SK-N-SH treated with all-trans-retinoic acid at 6 μM for 48 hours (cell line): ENCODE measurements at regions not wholly inside any gene's neighbourhood (a gene's known extent, or its start where the extent isn't known, plus 50 kb on each side); places are given as distances from the start of the nearest gene placed in this dataset.

Experiments used
- ATAC-seq: fragments of 200-7000 bp; cut with Tn5 transposase; 3 replicates; pipeline ENCODE4 v1.9.1; 2020; ENCODE audit warnings: mild to moderate bottlenecking, moderate library complexity
- ARNTL ChIP-seq: fragments of 450-650 bp; formaldehyde crosslinking; IDR thresholded peaks from 2 replicates; pipeline ENCODE4 v1.5.0; 2020; ENCODE audit warnings: low read depth, mild to moderate bottlenecking, moderate library complexity, borderline replicate concordance
- BACH2 ChIP-seq: fragments of 250-450 bp; sonication (Bioruptor Pico); IDR thresholded peaks from 2 replicates; pipeline ENCODE4 v1.9.0; 2021; ENCODE audit warnings: mild to moderate bottlenecking, borderline replicate concordance
- CREB5 ChIP-seq: fragments of 250-450 bp; sonication (Bioruptor Pico); IDR thresholded peaks from 2 replicates; pipeline ENCODE4 v1.5.1; 2020; ENCODE audit warnings: low read depth, mild to moderate bottlenecking, moderate library complexity
- CSDC2 ChIP-seq: fragments of 250-450 bp; sonication (Bioruptor Pico); IDR thresholded peaks from 2 replicates; pipeline ENCODE4 v1.5.0; 2020; ENCODE audit warnings: mild to moderate bottlenecking, moderate library complexity
- CSRNP3 ChIP-seq: fragments of 250-450 bp; sonication (Bioruptor Pico); IDR thresholded peaks from 2 replicates; pipeline ENCODE4 v1.5.1; 2021; ENCODE audit warnings: mild to moderate bottlenecking, moderate library complexity
- ESRRG ChIP-seq: fragments of 250-450 bp; sonication (Bioruptor Pico); IDR thresholded peaks from 2 replicates; pipeline ENCODE4 v1.6.1; 2021; ENCODE audit warnings: mild to moderate bottlenecking
- GLIS3 ChIP-seq: fragments of 250-450 bp; sonication (Bioruptor Pico); IDR thresholded peaks from 2 replicates; pipeline ENCODE4 v1.5.0; 2020; ENCODE audit warnings: mild to moderate bottlenecking, moderate library complexity
- ISL1 ChIP-seq: fragments of 250-450 bp; sonication (Bioruptor Pico); IDR thresholded peaks from 2 replicates; pipeline ENCODE4 v2.1.2; 2022; ENCODE audit warnings: mild to moderate bottlenecking, moderate library complexity
- OSR1 ChIP-seq: fragments of 250-450 bp; sonication (Bioruptor Pico); IDR thresholded peaks from 2 replicates; pipeline ENCODE4 v1.8.0; 2022; ENCODE audit warnings: moderate library complexity, mild to moderate bottlenecking, inconsistent platforms
- PATZ1 ChIP-seq: fragments of 250-450 bp; sonication (Bioruptor Pico); IDR thresholded peaks from 2 replicates; pipeline ENCODE4 v1.8.0; 2020; ENCODE audit warnings: mild to moderate bottlenecking, moderate library complexity, borderline replicate concordance
- POU6F1 ChIP-seq: fragments of 250-450 bp; sonication (Bioruptor Pico); IDR thresholded peaks from 2 replicates; pipeline ENCODE4 v1.8.0; 2021; ENCODE audit warnings: low read depth, mild to moderate bottlenecking, moderate library complexity, borderline replicate concordance
- PPARA ChIP-seq: fragments of 250-450 bp; sonication (Bioruptor Pico); IDR thresholded peaks from 2 replicates; pipeline ENCODE4 v1.5.0; 2020; ENCODE audit warnings: mild to moderate bottlenecking, borderline replicate concordance
- RARB ChIP-seq: fragments of 250-450 bp; sonication (Bioruptor Pico); IDR thresholded peaks from 2 replicates; pipeline ENCODE4 v1.8.0; 2021; ENCODE audit warnings: mild to moderate bottlenecking, moderate library complexity
- SNAI2 ChIP-seq: fragments of 250-450 bp; sonication (Bioruptor Pico); IDR thresholded peaks from 2 replicates; pipeline ENCODE4 v1.5.0; 2020; ENCODE audit warnings: mild to moderate bottlenecking, moderate library complexity
- TOX ChIP-seq: fragments of 250-450 bp; sonication (Bioruptor Pico); IDR thresholded peaks from 2 replicates; pipeline ENCODE4 v1.8.0; 2021; ENCODE audit warnings: mild to moderate bottlenecking, moderate library complexity, borderline replicate concordance
- TSHZ2 ChIP-seq: fragments of 250-450 bp; sonication (Bioruptor Pico); IDR thresholded peaks from 2 replicates; pipeline ENCODE4 v1.5.0; 2020; ENCODE audit warnings: mild to moderate bottlenecking, moderate library complexity
- ZFP3 ChIP-seq: fragments of 250-450 bp; sonication (Bioruptor Pico); IDR thresholded peaks from 2 replicates; pipeline ENCODE4 v1.5.0; 2020; ENCODE audit warnings: mild to moderate bottlenecking, moderate library complexity
- ZFP30 ChIP-seq: fragments of 450-650 bp; formaldehyde crosslinking; IDR thresholded peaks from 2 replicates; pipeline ENCODE4 v1.5.0; 2022; ENCODE audit warnings: mild to moderate bottlenecking, moderate library complexity
- ZNF565 ChIP-seq: fragments of 450-650 bp; formaldehyde crosslinking; conservative IDR thresholded peaks from 2 replicates; pipeline ENCODE4 v1.5.0; 2020; ENCODE audit warnings: low read depth, mild to moderate bottlenecking, moderate library complexity
- ZNF70 ChIP-seq: fragments of 450-650 bp; formaldehyde crosslinking; IDR thresholded peaks from 2 replicates; pipeline ENCODE4 v1.5.0; 2020; ENCODE audit warnings: mild to moderate bottlenecking, moderate library complexity
- ZNF8 ChIP-seq: fragments of 450-650 bp; formaldehyde crosslinking; IDR thresholded peaks from 2 replicates; pipeline ENCODE4 v1.5.0; 2020; ENCODE audit warnings: mild to moderate bottlenecking, moderate library complexity

- no peak for TF ChIP-seq PATZ1 (CRISPR knock-in tag)
- no peak for TF ChIP-seq POU6F1 (CRISPR knock-in tag)
- no peak for TF ChIP-seq SNAI2 (CRISPR knock-in tag)
- TF ChIP-seq RARB: no peak
- TF ChIP-seq PPARA (CRISPR knock-in tag): no peak
- no peak for TF ChIP-seq ZFP30 (CRISPR knock-in tag)
- no peak for TF ChIP-seq GLIS3 (CRISPR knock-in tag)
These were observed 539.2 kb upstream of the PRMT6 start (continued) for GRCh38 chr1:106517224-106517623.

GRCh38 chr1:106523497-106523896 is 533.0 kb upstream of the PRMT6 start:
- ATAC-seq: no peak

GRCh38 chr1:106524631-106525030 is 531.8 kb upstream of the PRMT6 start:
- ATAC-seq: no peak
- TF ChIP-seq ZNF70 (CRISPR knock-in tag) (no peak), CREB5 (no peak), OSR1 (no peak), ESRRG (CRISPR knock-in tag) (no peak), ZFP30 (CRISPR knock-in tag) (no peak), SNAI2 (CRISPR knock-in tag) (no peak), ISL1 (CRISPR knock-in tag) (no peak), ZNF8 (CRISPR knock-in tag) (no peak), ARNTL (no peak), POU6F1 (CRISPR knock-in tag) (no peak), CSRNP3 (CRISPR knock-in tag) (no peak), TSHZ2 (CRISPR knock-in tag) (no peak), PATZ1 (CRISPR knock-in tag) (no peak), BACH2 (CRISPR knock-in tag) (no peak), GLIS3 (CRISPR knock-in tag) (no peak), ZFP3 (CRISPR knock-in tag) (no peak), CSDC2 (no peak), TOX (CRISPR knock-in tag) (no peak)

More at GRCh38 chr1:106523497-106523896, 533.0 kb upstream of the PRMT6 start:
- TF ChIP-seq ESRRG (CRISPR knock-in tag): no peak
- TF ChIP-seq CREB5: no peak
- TF ChIP-seq ZNF565 (CRISPR knock-in tag): no peak
- TF ChIP-seq PPARA (CRISPR knock-in tag): no peak
- no peak for TF ChIP-seq TOX (CRISPR knock-in tag)
- TF ChIP-seq ISL1 (CRISPR knock-in tag): no peak
- no peak for TF ChIP-seq ZFP30 (CRISPR knock-in tag)
- no peak for TF ChIP-seq GLIS3 (CRISPR knock-in tag)
- TF ChIP-seq ARNTL: no peak
- no peak for TF ChIP-seq RARB
- TF ChIP-seq OSR1: no peak
- TF ChIP-seq ZNF8 (CRISPR knock-in tag): no peak
